CD4-positive, alpha-beta T cell (primary cell): ENCODE measurements at regions not wholly inside any gene's neighbourhood (a gene's known extent, or its start where the extent isn't known, plus 50 kb on each side); places are given as distances from the start of the nearest gene placed in this dataset.

ENCODE experiments used
- ATAC-seq: fragments of 200-7000 bp; cut with Tn5 transposase; one replicate; pipeline ENCODE4 v1.10.0; 2022; ENCODE audit warnings: mild to moderate bottlenecking; ENCODE audit not compliant: poor library complexity
- CTCF ChIA-PET: fragments of 350-600 bp; sonication (Branson Sonifier 250); formaldehyde crosslinking; loops from one replicate; lab custom pipeline; 2021; ENCODE audit warnings: antibody characterized with exemption, inconsistent platforms; lab: Charles Lee
- POLR2A ChIA-PET: fragments of 350-600 bp; sonication (Branson Sonifier 250); formaldehyde crosslinking; loops from one replicate; lab custom pipeline; 2021; ENCODE audit warnings: antibody characterized with exemption, inconsistent platforms; lab: Charles Lee
- DNase-seq, 14 experiments: peaks; one replicate each; pipeline ENCODE4 v3.0.0-alpha.2; 2013 to 2020; ENCODE audit warnings: mixed read lengths in 2 of 14
- H3K27ac ChIP-seq, 2 donors: one replicate each; pipeline versions ENCODE4 v1.5.1 to v1.7.0; 2013; ENCODE audit warnings: low read length in 2 of 2, low read depth in 1 of 2, mild to moderate bottlenecking in 1 of 2
- H3K27me3 ChIP-seq, 2 experiments: 1 replicate in 1 of 2; 2 replicates in 1 of 2; pipeline versions ENCODE4 v1.6.1 to v1.7.0; 2013; ENCODE audit warnings: low read length in 2 of 2, control low read depth in 1 of 2, mild to moderate bottlenecking in 1 of 2, moderate library complexity in 1 of 2; ENCODE audit not compliant: insufficient read depth in 2 of 2, control insufficient read depth in 1 of 2
- H3K36me3 ChIP-seq: one replicate; pipeline ENCODE4 v1.6.1; 2013; ENCODE audit warnings: low read length, control low read depth; ENCODE audit not compliant: insufficient read depth
- H3K4me1 ChIP-seq: one replicate; pipeline ENCODE4 v1.6.1; 2013; ENCODE audit warnings: low read length, control low read depth; ENCODE audit not compliant: insufficient read depth
- H3K4me3 ChIP-seq: one replicate; pipeline ENCODE4 v1.5.1; 2013; ENCODE audit warnings: mild to moderate bottlenecking, low read length, moderate library complexity
- H3K9me3 ChIP-seq, 2 experiments: 1 replicate in 1 of 2; 2 replicates in 1 of 2; pipeline versions ENCODE4 v1.6.1 to v1.7.0; 2013; ENCODE audit warnings: low read length in 2 of 2, mild to moderate bottlenecking in 2 of 2, control low read depth in 1 of 2, moderate library complexity in 1 of 2; ENCODE audit not compliant: control insufficient read depth in 1 of 2, insufficient read depth in 1 of 2
- H3K27ac Mint-ChIP-seq: one replicate; pipeline ENCODE4 v1.8.0; 2020; ENCODE audit warnings: mixed read lengths
- H3K27me3 Mint-ChIP-seq: one replicate; pipeline ENCODE4 v1.8.0; 2021; ENCODE audit warnings: mixed read lengths
- H3K36me3 Mint-ChIP-seq: one replicate; pipeline ENCODE4 v1.8.0; 2021; ENCODE audit warnings: low read depth, mixed read lengths
- H3K4me1 Mint-ChIP-seq: one replicate; pipeline ENCODE4 v1.8.0; 2021; ENCODE audit warnings: low read depth, mixed read lengths
- H3K4me3 Mint-ChIP-seq: one replicate; pipeline ENCODE4 v1.8.0; 2020; ENCODE audit warnings: mild to moderate bottlenecking, mixed read lengths
- H3K9me3 Mint-ChIP-seq: one replicate; pipeline ENCODE4 v1.8.0; 2020; ENCODE audit warnings: mixed read lengths
- CTCF ChIP-seq: fragments of 200-600 bp; IDR thresholded peaks from one replicate; pipeline ENCODE4 v1.8.0; 2022; ENCODE audit warnings: antibody characterized with exemption, mild to moderate bottlenecking
- intact Hi-C, 2 experiments: fragments of 100-400 bp; cut with DNase I in 1 of 2; cut with micrococcal nuclease in 1 of 2; formaldehyde crosslinking; loops; one replicate each; pipeline versions ENCODE4 v1.15.1 to v1.9.0; 2023 to 2025; cut with DNase I, micrococcal nuclease

GRCh38 chr16:17567455-17567854 lies 96.7 kb upstream of the XYLT1 start:
- no peaks in the 10 kb centered on the region for H3K36me3 Mint-ChIP-seq
- H3K27ac Mint-ChIP-seq, result no peak overlapping the region
- H3K9me3 Mint-ChIP-seq, result no peaks in the 10 kb centered on the region
- Histone ChIP-seq H3K27me3 (peaks cover 0 to 5% of the 10 kb centered on the region in 2 experiments), H3K27ac (no peak overlapping the region), H3K4me1 (no peaks in the 10 kb centered on the region), H3K36me3 (no peaks in the 10 kb centered on the region), H3K9me3 (no peaks in the 10 kb centered on the region), H3K4me3 (no peak overlapping the region)
- CTCF ChIA-PET, result no interaction called here
- no peaks in the 10 kb centered on the region for H3K4me1 Mint-ChIP-seq
- DNase-seq (no peak), ATAC-seq (no peak)
- H3K4me3 Mint-ChIP-seq, result no peak overlapping the region
- H3K27me3 Mint-ChIP-seq, result peaks cover 30% of the 10 kb centered on the region
- no peak for TF ChIP-seq CTCF
- intact Hi-C loops, result no loop called here
- POLR2A ChIA-PET, result no interaction called here

- ChIA-PET POLR2A (no interaction called here), CTCF (no interaction called here)
- H3K4me3 ChIP-seq, result no peak overlapping the region
- H3K27me3 Mint-ChIP-seq, result peaks cover 30% of the 10 kb centered on the region
- no peak for DNase-seq
- H3K4me1 ChIP-seq, result no peaks in the 10 kb centered on the region
- H3K4me1 Mint-ChIP-seq, result no peaks in the 10 kb centered on the region
- H3K36me3 Mint-ChIP-seq, result no peaks in the 10 kb centered on the region
- H3K27me3 ChIP-seq, result peaks cover 0 to 5% of the 10 kb centered on the region in 2 experiments
- no peaks in the 10 kb centered on the region for H3K9me3 ChIP-seq
- no peak for TF ChIP-seq CTCF
- intact Hi-C loops, result no loop called here
- no peak overlapping the region for H3K4me3 Mint-ChIP-seq
- ATAC-seq, result no peak
- H3K27ac ChIP-seq, result no peak overlapping the region
- H3K36me3 ChIP-seq, result no peaks in the 10 kb centered on the region
- no peak overlapping the region for H3K27ac Mint-ChIP-seq
- no peaks in the 10 kb centered on the region for H3K9me3 Mint-ChIP-seq
Measured at GRCh38 chr16:17566656-17567450, 96.1 kb upstream of the XYLT1 start.

GRCh38 chr16:17566075-17566474 lies 95.3 kb upstream of the XYLT1 start:
- Histone ChIP-seq H3K36me3 (no peaks in the 10 kb centered on the region), H3K27me3 (peaks cover 0 to 2% of the 10 kb centered on the region in 2 experiments), H3K4me3 (no peak overlapping the region), H3K4me1 (no peaks in the 10 kb centered on the region), H3K27ac (no peak overlapping the region), H3K9me3 (no peaks in the 10 kb centered on the region)
- Mint-ChIP-seq H3K4me3 (no peak overlapping the region), H3K27ac (no peak overlapping the region), H3K36me3 (no peaks in the 10 kb centered on the region), H3K9me3 (no peaks in the 10 kb centered on the region), H3K4me1 (no peaks in the 10 kb centered on the region), H3K27me3 (peaks cover 35% of the 10 kb centered on the region)
- TF ChIP-seq CTCF, result no peak
- ChIA-PET CTCF (no interaction called here), POLR2A (no interaction called here)
- intact Hi-C loops, result no loop called here
- DNase-seq (no peak), ATAC-seq (no peak)
